ENCODE measurements at regions not wholly inside any gene's neighbourhood (a gene's known extent, or its start where the extent isn't known, plus 50 kb on each side); places are given as distances from the start of the nearest gene placed in this dataset.

- TF ChIP-seq, protein P1, sequence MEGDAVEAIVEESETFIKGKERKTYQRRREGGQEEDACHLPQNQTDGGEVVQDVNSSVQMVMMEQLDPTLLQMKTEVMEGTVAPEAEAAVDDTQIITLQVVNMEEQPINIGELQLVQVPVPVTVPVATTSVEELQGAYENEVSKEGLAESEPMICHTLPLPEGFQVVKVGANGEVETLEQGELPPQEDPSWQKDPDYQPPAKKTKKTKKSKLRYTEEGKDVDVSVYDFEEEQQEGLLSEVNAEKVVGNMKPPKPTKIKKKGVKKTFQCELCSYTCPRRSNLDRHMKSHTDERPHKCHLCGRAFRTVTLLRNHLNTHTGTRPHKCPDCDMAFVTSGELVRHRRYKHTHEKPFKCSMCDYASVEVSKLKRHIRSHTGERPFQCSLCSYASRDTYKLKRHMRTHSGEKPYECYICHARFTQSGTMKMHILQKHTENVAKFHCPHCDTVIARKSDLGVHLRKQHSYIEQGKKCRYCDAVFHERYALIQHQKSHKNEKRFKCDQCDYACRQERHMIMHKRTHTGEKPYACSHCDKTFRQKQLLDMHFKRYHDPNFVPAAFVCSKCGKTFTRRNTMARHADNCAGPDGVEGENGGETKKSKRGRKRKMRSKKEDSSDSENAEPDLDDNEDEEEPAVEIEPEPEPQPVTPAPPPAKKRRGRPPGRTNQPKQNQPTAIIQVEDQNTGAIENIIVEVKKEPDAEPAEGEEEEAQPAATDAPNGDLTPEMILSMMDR (IDR thresholded peaks at IDR 0.05), result no peak
- TF ChIP-seq POLR2A (IDR thresholded peaks at IDR 0.05) (no peak), POLR2AphosphoS5 (IDR thresholded peaks at IDR 0.05) (no peak)
Observed at GRCh38 chr5:135195270-135195608, 161.2 kb upstream of the PITX1 start.

All from breast epithelium (tissue), 3 donors.